GM21786 (cell line): ENCODE measurements at regions not wholly inside any gene's neighbourhood (a gene's known extent, or its start where the extent isn't known, plus 50 kb on each side); places are given as distances from the start of the nearest gene placed in this dataset.
A peak's percentile ranks its signal among the peaks of the same experiment; 100 is the strongest.

ENCODE experiments used
- ATAC-seq: cut with Tn5 transposase; IDR thresholded peaks from one replicate; pipeline ENCODE4 v1.9.1; 2021; ENCODE audit not compliant: unreplicated experiment

- ATAC-seq, result no peak
Observed at GRCh38 chr4:71237641-71238040, 101.2 kb upstream of the SLC4A4 start.

- no peak for ATAC-seq
Observed at GRCh38 chr4:71239365-71239764, 99.5 kb upstream of the SLC4A4 start.

DNA sequence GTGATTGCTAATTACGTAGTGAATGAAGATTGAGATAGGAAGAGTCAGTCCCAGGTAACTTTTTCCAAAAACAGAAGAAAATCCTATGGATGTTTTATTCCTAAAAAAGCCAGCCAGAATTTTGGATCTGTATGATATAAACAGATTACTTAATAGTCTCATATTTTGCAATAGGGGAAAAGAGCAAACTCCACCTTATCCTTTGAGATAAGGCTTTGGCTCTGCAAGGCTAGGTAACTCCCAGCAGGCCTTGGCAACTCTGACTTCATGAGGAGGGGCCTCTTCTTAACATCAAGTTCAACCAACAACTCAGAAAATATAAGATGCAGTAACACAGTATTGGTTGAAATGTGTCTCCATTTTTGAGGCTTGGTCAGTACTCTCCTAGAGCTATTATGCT lies 98.7 kb upstream of the SLC4A4 start:
- ATAC-seq, result no peak

- no peak for ATAC-seq
Observed at GRCh38 chr4:71241501-71242288, 97.1 kb upstream of the SLC4A4 start.

DNA sequence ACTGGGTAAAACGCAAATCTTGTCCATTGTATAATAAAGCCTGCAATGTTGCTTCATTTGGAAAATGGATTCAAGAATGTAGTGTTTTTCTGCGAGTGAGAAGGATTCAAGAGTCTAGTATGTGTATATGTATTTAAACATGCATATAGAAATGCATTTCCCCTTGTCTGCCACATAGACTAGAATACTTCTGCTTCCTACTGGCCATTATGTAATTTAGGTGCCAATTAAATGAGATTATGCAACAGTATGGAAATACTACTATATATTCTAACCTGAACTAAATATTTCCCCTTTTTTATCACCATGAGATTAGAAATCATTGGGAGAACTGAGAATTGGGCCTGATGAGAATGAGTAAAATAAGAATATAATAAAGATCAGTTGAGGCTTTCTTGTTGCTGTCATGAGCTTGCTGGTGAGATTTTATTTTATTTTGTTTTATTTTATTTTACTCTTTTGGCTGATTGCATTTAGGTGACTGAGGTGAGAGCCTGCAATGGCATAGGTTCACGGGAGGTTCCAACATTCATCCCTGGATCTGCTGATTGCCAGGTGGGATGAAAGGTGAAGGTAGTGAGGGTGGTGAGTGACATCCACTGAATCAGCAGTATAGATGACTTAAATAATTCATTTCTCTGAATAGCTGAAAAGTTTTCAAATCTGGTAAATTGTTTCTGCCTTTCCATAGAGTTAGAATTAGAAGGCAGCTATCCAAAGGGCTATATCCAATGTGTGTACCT lies 95.6 kb upstream of the SLC4A4 start:
- no peak for ATAC-seq

- no peak for ATAC-seq
Observed at GRCh38 chr4:71247706-71248105, 91.1 kb upstream of the SLC4A4 start.

- no peak for ATAC-seq
Observed at GRCh38 chr4:71251261-71251660, 87.6 kb upstream of the SLC4A4 start.

- no peak for ATAC-seq
Observed at GRCh38 chr4:71253545-71253944, 85.3 kb upstream of the SLC4A4 start.

DNA sequence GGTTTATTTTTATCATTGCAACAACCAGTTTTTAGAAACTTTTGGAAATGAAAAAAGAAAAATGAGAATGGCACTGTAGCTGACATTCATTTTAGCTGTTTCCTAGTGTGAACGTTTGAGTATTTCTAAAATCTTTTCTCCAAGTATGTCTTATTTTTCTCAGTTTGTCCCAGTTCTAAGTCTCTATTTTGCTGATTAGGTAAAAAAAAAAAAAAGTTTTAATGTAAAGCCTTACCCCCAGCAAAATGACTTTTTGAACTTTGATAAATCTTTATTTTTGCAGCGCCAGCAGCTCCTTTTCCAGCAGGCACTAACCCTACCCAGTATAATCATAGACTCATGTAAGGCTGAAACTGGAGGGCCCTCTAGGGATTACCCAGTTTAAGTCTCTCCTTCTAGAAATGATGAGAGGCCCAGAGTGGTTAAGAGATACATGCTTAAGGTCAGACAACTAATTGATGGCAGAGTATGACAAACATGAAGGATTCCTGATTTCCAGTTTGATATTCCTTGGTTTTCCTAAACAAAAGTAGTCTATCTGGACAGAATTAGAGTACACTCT lies 84.3 kb upstream of the SLC4A4 start:
- peak; percentile 83 for ATAC-seq

DNA sequence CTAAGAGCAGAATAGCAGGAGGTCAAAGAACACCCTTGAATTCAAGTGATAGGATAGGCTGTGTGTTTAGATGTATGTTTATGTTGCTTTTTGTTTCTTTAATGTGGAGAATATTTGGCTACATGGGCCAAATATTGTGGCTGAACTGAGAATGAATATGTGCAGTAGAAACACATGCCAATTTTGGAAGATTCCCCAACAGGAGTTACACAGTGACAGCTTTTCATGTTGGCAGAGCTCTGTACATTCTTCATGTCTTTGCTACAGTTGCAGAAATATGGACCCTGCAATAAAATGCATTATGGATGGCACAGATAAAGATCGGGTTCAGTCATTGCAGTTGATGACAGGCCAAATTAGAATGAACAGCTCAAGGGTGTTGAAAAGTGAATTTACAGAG lies 82.8 kb upstream of the SLC4A4 start:
- no peak for ATAC-seq

DNA sequence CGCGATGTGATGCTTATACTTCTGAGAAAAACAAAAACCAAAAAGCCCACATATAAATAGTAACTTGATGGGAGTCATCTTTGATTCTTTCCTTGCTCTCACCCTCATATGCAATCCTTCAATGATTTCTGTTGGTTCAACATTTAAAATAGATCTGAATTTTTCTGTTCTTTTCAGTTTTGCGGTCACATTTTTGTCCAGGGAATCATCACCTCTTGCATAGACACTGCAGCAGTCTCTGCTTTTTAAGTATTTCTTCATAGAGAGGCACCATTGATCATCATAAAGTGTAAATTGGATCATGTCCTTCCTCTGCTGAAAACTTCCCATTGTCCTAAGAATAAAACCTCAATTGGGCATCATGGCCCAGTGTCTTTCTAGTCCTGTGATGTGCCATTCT lies 81.1 kb upstream of the SLC4A4 start:
- ATAC-seq, result no peak

DNA sequence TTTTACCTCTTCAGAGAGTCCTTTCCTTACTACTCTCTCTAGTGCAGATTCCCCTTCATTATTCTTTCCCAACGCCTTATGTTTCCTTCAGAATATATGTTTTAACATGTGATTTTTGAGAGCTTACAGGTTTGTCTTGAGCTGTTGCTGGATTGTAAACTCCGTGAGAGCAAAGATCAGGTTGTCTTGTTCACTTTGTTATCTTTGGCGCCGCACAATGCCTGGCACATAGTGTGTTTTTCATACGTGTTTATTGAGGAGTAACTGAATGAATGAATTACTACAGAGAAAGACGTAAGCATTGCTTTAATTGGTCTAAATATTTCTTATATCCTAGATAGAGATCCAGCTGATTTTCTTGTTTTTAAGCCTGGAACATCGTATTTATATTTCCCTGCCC lies 80.5 kb upstream of the SLC4A4 start:
- no peak for ATAC-seq

DNA sequence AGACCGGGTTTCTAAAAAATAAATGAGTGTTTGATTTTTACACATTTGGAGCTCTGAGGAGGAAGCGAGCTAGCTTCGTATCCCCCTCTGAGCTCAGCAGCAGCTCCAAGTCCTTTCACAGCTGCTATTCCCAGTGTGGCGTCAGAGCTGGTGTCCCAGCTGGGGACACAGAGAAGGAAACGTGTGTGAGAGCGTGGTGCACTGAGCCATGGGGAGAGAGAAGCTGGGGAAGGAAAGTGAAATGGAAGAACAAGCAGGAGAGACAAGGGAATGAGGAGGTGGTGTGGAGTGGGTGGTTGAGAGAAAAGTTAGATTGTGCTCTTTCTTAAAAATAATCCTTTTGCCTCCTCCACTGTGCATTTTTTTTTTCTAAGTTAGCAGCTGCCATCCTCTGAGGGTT lies 79.5 kb upstream of the SLC4A4 start:
- ATAC-seq, result no peak

- ATAC-seq, result no peak
Observed at GRCh38 chr4:71259911-71260331, 78.9 kb upstream of the SLC4A4 start.

- ATAC-seq, result no peak
Observed at GRCh38 chr4:71260544-71260943, 78.3 kb upstream of the SLC4A4 start.

DNA sequence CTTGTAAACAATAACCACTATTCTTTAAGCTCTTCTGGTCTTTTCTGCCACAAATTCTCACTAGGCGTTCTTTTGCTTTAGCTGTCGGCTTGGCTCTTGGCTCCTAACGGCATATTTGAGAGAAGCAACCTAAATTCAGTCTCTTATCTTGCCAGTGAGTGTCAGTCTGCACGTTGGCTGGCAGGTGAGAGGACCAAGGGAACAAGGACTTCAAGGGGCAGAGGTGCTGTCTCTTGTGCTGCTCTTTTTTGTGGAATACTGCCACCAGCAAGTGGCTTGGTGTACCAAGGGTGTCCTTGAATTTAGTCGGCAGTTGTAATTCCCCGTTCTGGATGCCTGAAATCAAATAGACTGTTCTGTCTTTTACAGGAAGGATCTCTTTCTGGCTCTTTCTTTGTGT lies 77.8 kb upstream of the SLC4A4 start:
- ATAC-seq, result no peak

DNA sequence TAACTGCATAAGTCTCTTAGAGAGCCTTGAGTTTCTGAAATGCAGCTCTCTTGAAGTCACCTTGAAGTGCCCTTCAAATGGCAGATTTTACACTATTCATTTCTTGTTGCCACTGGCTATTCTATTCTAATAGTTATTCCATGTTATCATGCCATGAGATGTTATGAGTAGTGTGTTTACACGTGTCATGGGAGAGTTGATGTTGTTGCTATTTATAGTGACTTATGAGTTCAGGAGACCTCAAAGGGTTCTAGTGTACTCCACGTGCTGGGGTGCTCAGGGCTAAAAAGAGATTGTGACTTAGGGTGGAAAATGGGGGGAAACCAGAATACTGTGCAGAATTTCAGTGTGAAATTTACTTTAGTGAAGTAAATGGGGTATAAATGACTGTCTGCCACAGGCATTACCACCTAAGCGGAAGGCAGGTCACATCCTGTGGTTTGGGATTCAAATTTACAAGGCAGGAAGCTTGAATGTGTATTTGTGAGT lies 77.1 kb upstream of the SLC4A4 start:
- no peak for ATAC-seq

DNA sequence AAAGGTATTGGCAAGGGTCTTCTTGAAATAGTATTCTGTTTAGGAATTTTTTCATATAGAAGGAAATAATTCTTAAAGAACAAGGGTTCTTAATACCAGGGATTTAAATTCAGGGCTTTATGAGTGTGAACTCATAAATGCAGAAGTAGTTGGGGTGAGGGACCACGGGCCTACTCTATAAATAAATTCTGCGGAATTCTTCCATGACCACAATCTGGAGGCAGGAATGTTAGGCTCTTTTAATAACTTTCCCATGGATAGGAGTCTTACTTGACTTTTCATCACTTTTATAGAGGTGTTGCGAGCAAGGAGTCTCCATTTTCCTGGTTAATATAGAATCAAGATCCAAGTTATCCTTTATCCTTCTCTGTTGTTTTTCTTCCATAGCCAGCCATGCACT lies 76.7 kb upstream of the SLC4A4 start:
- ATAC-seq, result no peak

- ATAC-seq, result peak; percentile 37
Observed at GRCh38 chr4:71266090-71266794, 72.6 kb upstream of the SLC4A4 start.

- no peak for ATAC-seq
Observed at GRCh38 chr4:71267244-71267643, 71.6 kb upstream of the SLC4A4 start.

DNA sequence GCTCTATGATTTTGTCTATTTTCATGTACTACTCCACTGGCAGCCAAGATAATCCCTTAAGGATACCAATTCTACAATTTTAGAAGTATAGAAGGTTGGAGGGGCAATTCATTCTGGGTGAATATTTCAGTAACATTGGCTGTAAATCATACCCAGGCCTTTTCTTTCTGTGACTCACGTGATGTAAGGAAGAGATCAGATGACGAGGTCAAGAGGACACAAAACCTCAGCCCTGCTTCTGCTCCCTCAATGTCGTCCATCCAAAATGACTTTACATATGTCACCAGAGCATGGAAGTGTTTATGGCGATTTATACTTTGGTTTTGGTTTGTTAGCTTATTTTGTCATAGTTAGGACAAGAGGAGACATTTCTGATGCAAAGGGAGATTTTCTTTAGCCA lies 70.7 kb upstream of the SLC4A4 start:
- ATAC-seq, result no peak
